H9 (cell line): ENCODE measurements at regions not wholly inside any gene's neighbourhood (a gene's known extent, or its start where the extent isn't known, plus 50 kb on each side); places are given as distances from the start of the nearest gene placed in this dataset.

Source experiments
- DNase-seq: peaks from one replicate; pipeline ENCODE4 v3.0.0-alpha.2; 2017
- H2AFZ ChIP-seq: one replicate; pipeline ENCODE4 v1.6.1; 2013; ENCODE audit warnings: mild to moderate bottlenecking, low read length, control low read depth, moderate library complexity
- H2AK5ac ChIP-seq: 2 replicates; pipeline ENCODE4 v1.6.1; 2013; ENCODE audit warnings: low read length, control low read depth, mixed read lengths; ENCODE audit not compliant: insufficient read length
- H2BK120ac ChIP-seq: one replicate; pipeline ENCODE4 v1.6.1; 2013; ENCODE audit warnings: low read depth, mild to moderate bottlenecking, low read length, control low read depth, inconsistent platforms; ENCODE audit not compliant: poor library complexity, severe bottlenecking
- H2BK12ac ChIP-seq: 2 replicates; pipeline ENCODE4 v1.6.1; 2013; ENCODE audit warnings: low read length, control low read depth, mixed read lengths, low read depth; ENCODE audit not compliant: insufficient read length
- H2BK15ac ChIP-seq: 2 replicates; pipeline ENCODE4 v1.6.1; 2013; ENCODE audit warnings: low read depth, low read length, control low read depth
- H2BK20ac ChIP-seq: one replicate; pipeline ENCODE4 v1.6.1; 2013; ENCODE audit warnings: low read depth, mild to moderate bottlenecking, low read length, control low read depth, inconsistent platforms; ENCODE audit not compliant: poor library complexity, severe bottlenecking
- H2BK5ac ChIP-seq: 2 replicates; pipeline ENCODE4 v1.6.1; 2013; ENCODE audit warnings: low read length, control low read depth, mixed read lengths; ENCODE audit not compliant: insufficient read length
- H3K14ac ChIP-seq: 2 replicates; pipeline ENCODE4 v1.6.1; 2013; ENCODE audit warnings: low read length, control low read depth; ENCODE audit not compliant: insufficient read depth
- H3K18ac ChIP-seq: 2 replicates; pipeline ENCODE4 v1.6.1; 2013; ENCODE audit warnings: low read depth, mild to moderate bottlenecking, mixed read lengths, low read length, control low read depth; ENCODE audit not compliant: insufficient read length
- H3K23ac ChIP-seq: 2 replicates; pipeline ENCODE4 v1.6.1; 2013; ENCODE audit warnings: low read length, control low read depth, mixed read lengths, low read depth; ENCODE audit not compliant: insufficient read length
- H3K23me2 ChIP-seq: 2 replicates; pipeline ENCODE4 v1.6.1; 2013; ENCODE audit warnings: low read depth, mild to moderate bottlenecking, mixed read lengths, low read length, control low read depth; ENCODE audit not compliant: insufficient read length, poor library complexity, severe bottlenecking
- H3K27ac ChIP-seq: 2 replicates; pipeline ENCODE4 v1.5.1; 2013; ENCODE audit warnings: low read length, control low read depth, mixed read lengths, low read depth; ENCODE audit not compliant: insufficient read length
- H3K27me3 ChIP-seq: 2 replicates; pipeline ENCODE4 v1.6.1; 2013; ENCODE audit warnings: low read length, control low read depth, inconsistent platforms; ENCODE audit not compliant: insufficient read depth
- H3K4ac ChIP-seq: 2 replicates; pipeline ENCODE4 v1.6.1; 2013; ENCODE audit warnings: low read depth, mild to moderate bottlenecking, control low read depth, inconsistent platforms, low read length, moderate library complexity
- H3K4me1 ChIP-seq: 2 replicates; pipeline ENCODE4 v1.6.1; 2013; ENCODE audit warnings: low read length, control low read depth, inconsistent platforms; ENCODE audit not compliant: insufficient read depth
- H3K4me2 ChIP-seq: 2 replicates; pipeline ENCODE4 v1.6.1; 2013; ENCODE audit warnings: low read length, control low read depth, mixed read lengths; ENCODE audit not compliant: insufficient read length, insufficient read depth
- H3K56ac ChIP-seq: 2 replicates; pipeline ENCODE4 v1.6.1; 2013; ENCODE audit warnings: low read depth, mild to moderate bottlenecking, mixed read lengths, low read length, control low read depth; ENCODE audit not compliant: insufficient read length
- H3K79me1 ChIP-seq: 2 replicates; pipeline ENCODE4 v1.6.1; 2013; ENCODE audit warnings: low read depth, mild to moderate bottlenecking, moderate library complexity, low read length, control low read depth, inconsistent platforms; ENCODE audit not compliant: insufficient read depth, poor library complexity, severe bottlenecking
- H3K79me2 ChIP-seq: 2 replicates; pipeline ENCODE4 v1.6.1; 2013; ENCODE audit warnings: low read length, control low read depth, inconsistent platforms; ENCODE audit not compliant: insufficient read depth
- H3K9ac ChIP-seq: 2 replicates; pipeline ENCODE4 v1.6.1; 2013; ENCODE audit warnings: low read length, control low read depth, mixed read lengths; ENCODE audit not compliant: insufficient read length; ENCODE audit errors: extremely low read depth
- H3K9me3 ChIP-seq: one replicate; pipeline ENCODE4 v1.6.1; 2013; ENCODE audit warnings: low read depth, low read length, inconsistent platforms; ENCODE audit not compliant: control insufficient read depth
- H3T11ph ChIP-seq: one replicate; pipeline ENCODE4 v1.6.1; 2013; ENCODE audit warnings: mild to moderate bottlenecking, low read length, control low read depth, inconsistent platforms
- H4K20me1 ChIP-seq: one replicate; pipeline ENCODE4 v1.6.1; 2013; ENCODE audit not compliant: control insufficient read depth, insufficient read length, insufficient read depth
- H4K5ac ChIP-seq: 2 replicates; pipeline ENCODE4 v1.6.1; 2013; ENCODE audit warnings: low read depth, mild to moderate bottlenecking, mixed read lengths, low read length, control low read depth; ENCODE audit not compliant: insufficient read length
- H4K8ac ChIP-seq: replicated peaks from 2 replicates; pipeline ENCODE4 v1.6.1; 2013; ENCODE audit warnings: low read length, control low read depth, mixed read lengths, low read depth; ENCODE audit not compliant: insufficient read length
- H4K91ac ChIP-seq: 2 replicates; pipeline ENCODE4 v1.6.1; 2013; ENCODE audit warnings: low read depth, mild to moderate bottlenecking, moderate library complexity, mixed read lengths, low read length, control low read depth; ENCODE audit not compliant: insufficient read length
- H3K27ac Mint-ChIP-seq, 3 experiments: 2 replicates in 2 of 3; 3 replicates in 1 of 3; pipeline ENCODE4 v1.8.0; 2020 to 2021; ENCODE audit warnings: mixed read lengths in 3 of 3, mild to moderate bottlenecking in 1 of 3, moderate library complexity in 1 of 3
- H3K27me3 Mint-ChIP-seq: 2 replicates; pipeline ENCODE4 v1.8.0; 2021; ENCODE audit warnings: low read depth, mild to moderate bottlenecking, moderate library complexity, mixed read lengths
- H3K36me3 Mint-ChIP-seq, 3 experiments: 2 replicates in 2 of 3; 3 replicates in 1 of 3; pipeline ENCODE4 v1.8.0; 2020 to 2021; ENCODE audit warnings: low read depth in 3 of 3, mixed read lengths in 3 of 3; ENCODE audit not compliant: insufficient read depth in 1 of 3
- H3K4me1 Mint-ChIP-seq, 2 experiments: 2 replicates each; pipeline ENCODE4 v1.8.0; 2020; ENCODE audit warnings: mixed read lengths in 2 of 2
- H3K4me3 Mint-ChIP-seq, 2 experiments: 2 replicates in 1 of 2; 3 replicates in 1 of 2; pipeline ENCODE4 v1.8.0; 2020 to 2021; ENCODE audit warnings: mild to moderate bottlenecking in 2 of 2, mixed read lengths in 2 of 2, moderate library complexity in 1 of 2
- H3K9me3 Mint-ChIP-seq, 2 experiments: 2 replicates in 1 of 2; 3 replicates in 1 of 2; pipeline ENCODE4 v1.8.0; 2020; ENCODE audit warnings: mild to moderate bottlenecking in 2 of 2, mixed read lengths in 2 of 2, moderate library complexity in 1 of 2
- CTCF ChIP-seq: fragments of 200-600 bp; sonication (generic); conservative IDR thresholded peaks from 3 replicates; pipeline ENCODE4 v1.8.0; 2021; ENCODE audit warnings: antibody characterized with exemption, mild to moderate bottlenecking
- WGBS: extraction: QIAGEN DNeasy Blood & Tissue Kit; methylation state at CpG from one replicate; pipeline ENCODE4 v1.1.7; 2013; ENCODE audit warnings: missing lambda C conversion rate, low lambda C conversion rate, mixed read lengths; ENCODE audit not compliant: insufficient read length; ENCODE audit errors: extremely low coverage; 5-methylcytosine and 5-hydroxymethylcytosine counted together

- H3K9me3 ChIP-seq = peaks cover 6% of the 10 kb centered on the region
- TF ChIP-seq CTCF = no peak
- H3K27ac ChIP-seq = no peak overlapping the region
- no peak for DNase-seq
- WGBS = no CpG with 5 or more reads among the region's 1 CpG
- Mint-ChIP-seq H3K27me3 (no peaks in the 10 kb centered on the region; the same call in 1 of the 2 replicates), H3K4me1 (no peaks in the 10 kb centered on the region), H3K36me3 (peaks cover 13 to 26% (median 18%) of the 10 kb centered on the region in 3 experiments), H3K4me3 (no peak overlapping the region), H3K9me3 (peaks cover 27 to 38% of the 10 kb centered on the region in 2 experiments), H3K27ac (no peak overlapping the region)
- H3K4me1 ChIP-seq = no peaks in the 10 kb centered on the region
- H2AK5ac ChIP-seq = no peak overlapping the region
- H3K9ac ChIP-seq = no peak overlapping the region
- no peak overlapping the region for H2BK5ac ChIP-seq
- no peak overlapping the region for H3K23ac ChIP-seq
- no peak overlapping the region for H3K14ac ChIP-seq
- no peak overlapping the region for H4K91ac ChIP-seq
- no peak overlapping the region for H3K4ac ChIP-seq
- H4K8ac ChIP-seq = no peak overlapping the region
- H2BK20ac ChIP-seq = no peak overlapping the region
- no peak overlapping the region for H3K18ac ChIP-seq
- H3K79me2 ChIP-seq = no peaks in the 10 kb centered on the region
- no peaks in the 10 kb centered on the region for H3K79me1 ChIP-seq
- no peak overlapping the region for H4K5ac ChIP-seq
- H2BK15ac ChIP-seq = no peak overlapping the region
- H3K4me2 ChIP-seq = no peak overlapping the region
- H2AFZ ChIP-seq = no peak overlapping the region
- H3K23me2 ChIP-seq = no peaks in the 10 kb centered on the region
- no peak overlapping the region for H2BK120ac ChIP-seq
- H3K27me3 ChIP-seq = no peaks in the 10 kb centered on the region
- no peak overlapping the region for H3T11ph ChIP-seq
- no peaks in the 10 kb centered on the region for H4K20me1 ChIP-seq
- no peak overlapping the region for H2BK12ac ChIP-seq
- H3K56ac ChIP-seq = no peak overlapping the region
Measured at GRCh38 chr4:124135409-124135813, 577.1 kb downstream of the ANKRD50 start.
